ENCODE measurements at regions not wholly inside any gene's neighbourhood (a gene's known extent, or its start where the extent isn't known, plus 50 kb on each side); places are given as distances from the start of the nearest gene placed in this dataset.
"Not testable (repeated sequence)": the region's sequence is repeated elsewhere in the genome, so short reads cannot be mapped to it uniquely, and the experiment has no call there.

DNA sequence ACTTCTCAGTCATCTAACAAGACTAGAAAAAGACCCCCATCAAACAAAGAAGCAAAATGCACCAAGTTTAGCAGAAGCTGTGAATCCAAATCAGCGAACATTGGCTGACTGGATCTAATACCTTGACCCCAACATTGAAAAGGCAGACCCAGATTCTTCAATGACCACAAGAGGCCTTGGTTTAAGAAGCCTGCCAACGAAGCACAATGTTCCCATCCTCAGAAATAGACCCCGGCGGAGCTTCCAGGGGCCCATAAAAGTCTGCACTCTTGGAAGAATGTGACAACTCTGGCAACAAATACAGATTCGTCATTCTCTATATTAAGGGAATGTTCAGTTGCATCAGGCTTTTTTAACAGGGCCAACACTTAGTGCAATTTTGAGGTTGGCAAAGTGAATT lies 112.8 kb upstream of the BCL6 start:
- no peak overlapping the region for H3K4me3 Mint-ChIP-seq
- no peaks in the 10 kb centered on the region for H3K27me3 Mint-ChIP-seq (ENCODE audit: low read depth)
- H3K27ac Mint-ChIP-seq (ENCODE audit: unreplicated experiment) = no peak overlapping the region
- H3K4me1 Mint-ChIP-seq = peaks cover 19% of the 10 kb centered on the region
- TF ChIP-seq, protein P1, sequence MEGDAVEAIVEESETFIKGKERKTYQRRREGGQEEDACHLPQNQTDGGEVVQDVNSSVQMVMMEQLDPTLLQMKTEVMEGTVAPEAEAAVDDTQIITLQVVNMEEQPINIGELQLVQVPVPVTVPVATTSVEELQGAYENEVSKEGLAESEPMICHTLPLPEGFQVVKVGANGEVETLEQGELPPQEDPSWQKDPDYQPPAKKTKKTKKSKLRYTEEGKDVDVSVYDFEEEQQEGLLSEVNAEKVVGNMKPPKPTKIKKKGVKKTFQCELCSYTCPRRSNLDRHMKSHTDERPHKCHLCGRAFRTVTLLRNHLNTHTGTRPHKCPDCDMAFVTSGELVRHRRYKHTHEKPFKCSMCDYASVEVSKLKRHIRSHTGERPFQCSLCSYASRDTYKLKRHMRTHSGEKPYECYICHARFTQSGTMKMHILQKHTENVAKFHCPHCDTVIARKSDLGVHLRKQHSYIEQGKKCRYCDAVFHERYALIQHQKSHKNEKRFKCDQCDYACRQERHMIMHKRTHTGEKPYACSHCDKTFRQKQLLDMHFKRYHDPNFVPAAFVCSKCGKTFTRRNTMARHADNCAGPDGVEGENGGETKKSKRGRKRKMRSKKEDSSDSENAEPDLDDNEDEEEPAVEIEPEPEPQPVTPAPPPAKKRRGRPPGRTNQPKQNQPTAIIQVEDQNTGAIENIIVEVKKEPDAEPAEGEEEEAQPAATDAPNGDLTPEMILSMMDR (conservative IDR thresholded peaks at IDR 0.05) = no peak
- peaks cover 13% of the 10 kb centered on the region for H3K36me3 Mint-ChIP-seq (ENCODE audit: low read depth)
- peaks cover 12% of the 10 kb centered on the region for H3K9me3 Mint-ChIP-seq
- DNase-seq (ENCODE audit: low read depth, low spot score) = no peak

DNA sequence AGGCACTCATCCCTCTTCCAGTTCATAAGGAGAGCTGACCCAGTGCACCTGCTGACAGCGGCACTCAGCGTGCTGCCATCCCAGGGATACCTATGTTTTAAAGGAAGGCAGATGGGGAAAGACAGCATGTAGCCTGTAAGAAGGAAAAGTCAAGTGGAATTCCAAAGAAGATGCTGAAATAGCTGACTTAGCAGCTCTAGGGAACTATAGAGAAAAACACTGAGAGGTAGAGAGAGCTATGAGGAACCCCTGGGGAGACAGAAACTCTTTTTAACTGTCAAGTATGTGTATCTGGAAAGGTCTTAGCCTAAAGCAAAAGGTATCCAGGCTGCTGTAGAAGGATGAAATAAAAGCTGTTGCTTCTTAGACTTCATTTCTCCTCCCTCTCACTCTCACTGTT lies 113.4 kb upstream of the BCL6 start:
- Mint-ChIP-seq H3K4me3 (no peak overlapping the region), H3K27me3 (ENCODE audit: low read depth) (no peaks in the 10 kb centered on the region), H3K9me3 (peaks cover 12% of the 10 kb centered on the region), H3K27ac (ENCODE audit: unreplicated experiment) (no peak overlapping the region), H3K4me1 (peaks cover 19% of the 10 kb centered on the region), H3K36me3 (ENCODE audit: low read depth) (peaks cover 13% of the 10 kb centered on the region)
- no peak for DNase-seq (ENCODE audit: low read depth, low spot score)
- TF ChIP-seq, protein P1 (conservative IDR thresholded peaks at IDR 0.05) = no peak

- peaks cover 16% of the 10 kb centered on the region for H3K36me3 Mint-ChIP-seq (ENCODE audit: low read depth)
- peak; percentile 18 for DNase-seq (ENCODE audit: low read depth, low spot score)
- H3K4me3 Mint-ChIP-seq = peak overlapping the region; percentile 92
- peak overlapping the region; percentile 98 for H3K27ac Mint-ChIP-seq (ENCODE audit: unreplicated experiment)
- peaks cover 15% of the 10 kb centered on the region for H3K4me1 Mint-ChIP-seq
- not testable (repeated sequence) for H3K9me3 Mint-ChIP-seq; H3K27me3 Mint-ChIP-seq (ENCODE audit: low read depth)
These were observed 117.5 kb upstream of the BCL6 start for GRCh38 chr3:187862701-187863277.

DNA sequence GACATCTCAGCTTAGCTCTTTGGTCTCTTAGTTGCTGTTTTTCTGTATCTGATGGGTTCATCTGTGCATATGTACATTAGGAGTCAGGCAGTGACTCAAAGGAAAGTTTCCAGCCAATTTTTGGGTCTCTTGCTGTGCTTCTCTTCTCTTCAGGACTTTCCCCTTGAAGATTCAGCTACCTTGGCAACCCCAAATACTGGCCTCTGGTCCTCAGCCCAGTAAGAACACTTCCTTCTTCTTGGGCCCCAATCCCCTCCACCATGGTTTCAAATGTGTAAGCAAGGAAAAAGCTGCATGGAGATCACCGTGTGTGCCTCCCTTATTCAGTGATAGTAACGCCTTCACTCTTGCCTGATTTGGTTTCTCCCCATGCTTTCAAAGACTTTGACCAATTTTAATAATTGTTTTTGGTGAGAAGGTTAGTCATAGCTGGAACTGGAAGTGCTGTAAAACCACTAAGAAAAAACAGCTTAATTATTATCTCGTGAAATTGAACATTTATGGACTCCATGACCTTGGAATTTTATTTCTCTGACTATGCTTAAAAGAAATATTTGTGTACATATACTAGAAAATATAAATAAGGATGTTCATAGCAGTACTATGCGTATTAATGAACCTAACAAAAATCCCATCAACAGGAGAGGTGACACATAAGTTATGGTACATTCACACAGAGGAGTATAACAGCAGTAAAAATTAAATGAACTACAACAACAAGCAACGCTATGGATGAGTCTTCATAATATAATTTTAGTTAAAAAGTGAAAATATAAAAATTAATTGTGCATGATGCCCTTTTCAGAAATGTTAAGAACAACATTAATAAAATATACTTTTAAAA lies 125.3 kb upstream of the BCL6 start:
- Mint-ChIP-seq H3K27me3 (ENCODE audit: low read depth) (no peaks in the 10 kb centered on the region), H3K4me3 (no peak overlapping the region), H3K27ac (ENCODE audit: unreplicated experiment) (no peak overlapping the region), H3K4me1 (no peaks in the 10 kb centered on the region), H3K36me3 (ENCODE audit: low read depth) (peaks cover 4% of the 10 kb centered on the region), H3K9me3 (no peaks in the 10 kb centered on the region)
- no peak for DNase-seq (ENCODE audit: low read depth, low spot score)
- TF ChIP-seq, protein P1 (conservative IDR thresholded peaks at IDR 0.05) = no peak

DNA sequence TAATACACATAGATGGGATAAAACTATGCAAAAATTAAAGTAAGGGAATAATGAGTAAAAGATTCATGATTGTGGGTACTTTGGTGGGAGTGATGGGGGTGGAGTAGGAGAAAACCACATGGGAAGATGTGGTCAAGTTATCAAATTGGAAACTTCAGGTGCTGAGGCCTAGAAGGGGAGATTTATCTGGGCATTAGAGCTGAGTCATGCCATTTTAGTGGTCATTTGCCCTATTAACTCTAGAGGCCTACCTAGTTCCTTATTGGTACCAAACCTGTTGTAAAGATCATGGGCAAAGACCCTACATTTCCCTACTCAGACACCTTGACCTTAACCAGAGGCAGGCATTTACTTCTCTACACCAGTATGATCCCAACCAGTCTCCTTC lies 125.9 kb upstream of the BCL6 start:
- H3K27ac Mint-ChIP-seq (ENCODE audit: unreplicated experiment) = no peak overlapping the region
- H3K27me3 Mint-ChIP-seq (ENCODE audit: low read depth) = no peaks in the 10 kb centered on the region
- H3K9me3 Mint-ChIP-seq = no peaks in the 10 kb centered on the region
- no peaks in the 10 kb centered on the region for H3K4me1 Mint-ChIP-seq
- H3K4me3 Mint-ChIP-seq = no peak overlapping the region
- H3K36me3 Mint-ChIP-seq (ENCODE audit: low read depth) = peaks cover 4% of the 10 kb centered on the region
- TF ChIP-seq, protein P1 (conservative IDR thresholded peaks at IDR 0.05) = no peak
- no peak for DNase-seq (ENCODE audit: low read depth, low spot score)

DNA sequence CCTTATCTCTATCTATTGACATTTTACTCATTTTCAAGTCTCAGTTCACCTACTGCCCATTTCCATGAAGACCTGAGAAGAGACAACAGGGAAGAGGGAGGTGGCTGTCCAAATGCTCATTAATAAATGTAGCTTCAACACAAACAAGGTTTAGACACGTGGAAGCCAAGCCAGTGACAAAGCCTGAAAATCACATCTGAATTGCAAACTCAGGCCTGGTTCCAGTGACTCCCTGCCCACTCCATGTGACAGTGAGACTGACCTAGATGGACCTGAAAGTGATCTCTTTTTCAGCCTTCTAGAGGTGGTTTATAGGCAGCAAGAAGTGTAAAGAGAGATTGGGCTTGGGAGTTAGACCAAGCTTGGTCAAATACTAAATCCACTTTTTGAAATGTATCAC lies 126.6 kb upstream of the BCL6 start:
- H3K9me3 Mint-ChIP-seq = no peaks in the 10 kb centered on the region
- no peak overlapping the region for H3K4me3 Mint-ChIP-seq
- H3K4me1 Mint-ChIP-seq = no peaks in the 10 kb centered on the region

More for the DNA sequence above, 126.6 kb upstream of the BCL6 start:
- Mint-ChIP-seq H3K36me3 (ENCODE audit: low read depth) (peaks cover 4% of the 10 kb centered on the region), H3K27me3 (ENCODE audit: low read depth) (no peaks in the 10 kb centered on the region), H3K27ac (ENCODE audit: unreplicated experiment) (no peak overlapping the region)
- DNase-seq (ENCODE audit: low read depth, low spot score) = no peak
- TF ChIP-seq, protein P1 (conservative IDR thresholded peaks at IDR 0.05) = no peak

Data from neural crest cell (in vitro differentiated cells).